Liver (tissue), 3 donors: ENCODE measurements at regions not wholly inside any gene's neighbourhood (a gene's known extent, or its start where the extent isn't known, plus 50 kb on each side); places are given as distances from the start of the nearest gene placed in this dataset.

Experiments used
- ATF3 ChIP-seq: IDR thresholded peaks from 2 replicates; pipeline ENCODE4 v1.6.1; 2016; ENCODE audit warnings: antibody characterized with exemption
- CTCF ChIP-seq: fragments of 150-350 bp; IDR thresholded peaks from 2 replicates; pipeline ENCODE4 v1.5.1; 2017; ENCODE audit warnings: improper control_type of control experiment, low read depth, low read length; ENCODE audit not compliant: missing input control
- FOXA1 ChIP-seq: IDR thresholded peaks from 2 replicates; pipeline ENCODE4 v1.6.1; 2016; ENCODE audit warnings: antibody characterized with exemption
- GABPA ChIP-seq, 2 donors: IDR thresholded peaks in 1 of 2; conservative IDR thresholded peaks in 1 of 2; 2 replicates each; pipeline ENCODE4 v1.6.1; 2016; ENCODE audit warnings: antibody characterized with exemption in 2 of 2, mild to moderate bottlenecking in 1 of 2, moderate library complexity in 1 of 2
- JUND ChIP-seq, 2 donors: IDR thresholded peaks; 2 replicates each; pipeline ENCODE4 v1.6.1; 2016; ENCODE audit warnings: antibody characterized with exemption in 2 of 2
- MAX ChIP-seq: IDR thresholded peaks from 2 replicates; pipeline ENCODE4 v1.6.1; 2016; ENCODE audit warnings: antibody characterized with exemption
- REST ChIP-seq: IDR thresholded peaks from 2 replicates; pipeline ENCODE4 v1.6.1; 2016; ENCODE audit warnings: antibody characterized with exemption, mild to moderate bottlenecking
- SP1 ChIP-seq: IDR thresholded peaks from 2 replicates; pipeline ENCODE4 v1.6.1; 2018; ENCODE audit warnings: antibody characterized with exemption, mild to moderate bottlenecking
- TAF1 ChIP-seq: conservative IDR thresholded peaks from 2 replicates; pipeline ENCODE4 v1.6.1; 2016; ENCODE audit warnings: antibody characterized with exemption, mild to moderate bottlenecking
- ZBTB33 ChIP-seq: IDR thresholded peaks from 2 replicates; pipeline ENCODE4 v1.6.1; 2016; ENCODE audit warnings: antibody characterized with exemption
- donor health status: healthy.
- donor health status: healthy.

- no peak for TF ChIP-seq TAF1
- TF ChIP-seq GABPA (IDR thresholded peaks at IDR 0.05 in 1 of 2, conservative IDR thresholded peaks at IDR 0.05 in 1 of 2) = no peak
- TF ChIP-seq CTCF = no peak
- TF ChIP-seq ZBTB33 = no peak
- no peak for TF ChIP-seq REST
- no peak for TF ChIP-seq MAX
- no peak for TF ChIP-seq FOXA1
- TF ChIP-seq ATF3 = no peak
- TF ChIP-seq JUND (IDR thresholded peaks at IDR 0.05) = peak in 1 of 2 donors; percentile 38
- TF ChIP-seq SP1 = no peak
Observed at GRCh38 chr7:131238347-131238931, 89.2 kb upstream of the MKLN1 start.
